ENCODE measurements at regions not wholly inside any gene's neighbourhood (a gene's known extent, or its start where the extent isn't known, plus 50 kb on each side); places are given as distances from the start of the nearest gene placed in this dataset.

DNA sequence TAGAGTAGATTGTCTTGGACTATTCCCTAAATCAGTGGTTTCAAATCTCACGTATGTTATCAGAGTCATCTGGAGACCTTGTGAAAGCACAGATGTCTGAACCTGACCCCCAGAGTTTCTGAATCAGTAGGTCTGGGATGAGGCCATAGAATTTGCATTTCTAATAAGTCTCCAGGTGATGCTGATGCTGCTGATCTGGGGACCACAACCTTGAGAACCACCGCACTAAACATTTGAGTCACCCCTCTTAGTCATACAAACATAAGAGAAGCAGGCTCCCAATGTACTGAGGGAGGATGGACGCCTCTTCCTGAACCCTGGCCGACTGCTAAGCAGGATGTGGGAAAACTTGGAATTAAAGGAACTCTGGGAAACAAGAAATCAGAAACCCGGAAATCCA lies 187.8 kb upstream of the PRDM1 start:
- Histone ChIP-seq H3K4me1 (ENCODE audit: insufficient read depth) (peaks cover 6% of the 10 kb centered on the region; the same call in 1 of the 2 replicates), H4K20me1 (replicated peaks; ENCODE audit: insufficient read depth) (no peaks in the 10 kb centered on the region), H3K4me3 (no peak overlapping the region), H3F3A (replicated peaks; ENCODE audit: low read depth) (no peaks in the 10 kb centered on the region), H3K27ac (ENCODE audit: low read depth) (no peak overlapping the region), H3K27me3 (ENCODE audit: insufficient read depth) (no peaks in the 10 kb centered on the region), H3K79me2 (replicated peaks; ENCODE audit: insufficient read depth) (no peaks in the 10 kb centered on the region), H2AFZ (no peak overlapping the region), H3K36me3 (ENCODE audit: insufficient read depth) (no peaks in the 10 kb centered on the region), H3K4me2 (no peak overlapping the region), H3K9me2 (ENCODE audit: insufficient read depth) (0 out of 2 replicates have a peak, but pooled peaks cover 3% of the 10 kb centered on the region)
- no peaks in the 10 kb centered on the region for H3K9me3 Mint-ChIP-seq
- ATAC-seq = no peak
- no peak for TF ChIP-seq CREB1 (CRISPR knock-in tag; IDR thresholded peaks at IDR 0.05; ENCODE audit: low read depth)
- TF ChIP-seq EZH2 (IDR thresholded peaks at IDR 0.05; ENCODE audit: low read depth, unreplicated experiment) = no peak
- no peak for TF ChIP-seq EZH2phosphoT487 (IDR thresholded peaks at IDR 0.05; ENCODE audit: unreplicated experiment)
- TF ChIP-seq, protein P1, sequence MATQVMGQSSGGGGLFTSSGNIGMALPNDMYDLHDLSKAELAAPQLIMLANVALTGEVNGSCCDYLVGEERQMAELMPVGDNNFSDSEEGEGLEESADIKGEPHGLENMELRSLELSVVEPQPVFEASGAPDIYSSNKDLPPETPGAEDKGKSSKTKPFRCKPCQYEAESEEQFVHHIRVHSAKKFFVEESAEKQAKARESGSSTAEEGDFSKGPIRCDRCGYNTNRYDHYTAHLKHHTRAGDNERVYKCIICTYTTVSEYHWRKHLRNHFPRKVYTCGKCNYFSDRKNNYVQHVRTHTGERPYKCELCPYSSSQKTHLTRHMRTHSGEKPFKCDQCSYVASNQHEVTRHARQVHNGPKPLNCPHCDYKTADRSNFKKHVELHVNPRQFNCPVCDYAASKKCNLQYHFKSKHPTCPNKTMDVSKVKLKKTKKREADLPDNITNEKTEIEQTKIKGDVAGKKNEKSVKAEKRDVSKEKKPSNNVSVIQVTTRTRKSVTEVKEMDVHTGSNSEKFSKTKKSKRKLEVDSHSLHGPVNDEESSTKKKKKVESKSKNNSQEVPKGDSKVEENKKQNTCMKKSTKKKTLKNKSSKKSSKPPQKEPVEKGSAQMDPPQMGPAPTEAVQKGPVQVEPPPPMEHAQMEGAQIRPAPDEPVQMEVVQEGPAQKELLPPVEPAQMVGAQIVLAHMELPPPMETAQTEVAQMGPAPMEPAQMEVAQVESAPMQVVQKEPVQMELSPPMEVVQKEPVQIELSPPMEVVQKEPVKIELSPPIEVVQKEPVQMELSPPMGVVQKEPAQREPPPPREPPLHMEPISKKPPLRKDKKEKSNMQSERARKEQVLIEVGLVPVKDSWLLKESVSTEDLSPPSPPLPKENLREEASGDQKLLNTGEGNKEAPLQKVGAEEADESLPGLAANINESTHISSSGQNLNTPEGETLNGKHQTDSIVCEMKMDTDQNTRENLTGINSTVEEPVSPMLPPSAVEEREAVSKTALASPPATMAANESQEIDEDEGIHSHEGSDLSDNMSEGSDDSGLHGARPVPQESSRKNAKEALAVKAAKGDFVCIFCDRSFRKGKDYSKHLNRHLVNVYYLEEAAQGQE (IDR thresholded peaks at IDR 0.05; ENCODE audit: unreplicated experiment) = no peak
- TF ChIP-seq NANOG (IDR thresholded peaks at IDR 0.05; ENCODE audit: borderline replicate concordance) = no peak
- TF ChIP-seq STAT1 (IDR thresholded peaks at IDR 0.05; ENCODE audit: unreplicated experiment) = no peak
- no peak for TF ChIP-seq POLR2AphosphoS5 (IDR thresholded peaks at IDR 0.05; ENCODE audit: low read depth)
- no peak for TF ChIP-seq JUNB (IDR thresholded peaks at IDR 0.05; ENCODE audit: unreplicated experiment)
- TF ChIP-seq, protein P2, sequence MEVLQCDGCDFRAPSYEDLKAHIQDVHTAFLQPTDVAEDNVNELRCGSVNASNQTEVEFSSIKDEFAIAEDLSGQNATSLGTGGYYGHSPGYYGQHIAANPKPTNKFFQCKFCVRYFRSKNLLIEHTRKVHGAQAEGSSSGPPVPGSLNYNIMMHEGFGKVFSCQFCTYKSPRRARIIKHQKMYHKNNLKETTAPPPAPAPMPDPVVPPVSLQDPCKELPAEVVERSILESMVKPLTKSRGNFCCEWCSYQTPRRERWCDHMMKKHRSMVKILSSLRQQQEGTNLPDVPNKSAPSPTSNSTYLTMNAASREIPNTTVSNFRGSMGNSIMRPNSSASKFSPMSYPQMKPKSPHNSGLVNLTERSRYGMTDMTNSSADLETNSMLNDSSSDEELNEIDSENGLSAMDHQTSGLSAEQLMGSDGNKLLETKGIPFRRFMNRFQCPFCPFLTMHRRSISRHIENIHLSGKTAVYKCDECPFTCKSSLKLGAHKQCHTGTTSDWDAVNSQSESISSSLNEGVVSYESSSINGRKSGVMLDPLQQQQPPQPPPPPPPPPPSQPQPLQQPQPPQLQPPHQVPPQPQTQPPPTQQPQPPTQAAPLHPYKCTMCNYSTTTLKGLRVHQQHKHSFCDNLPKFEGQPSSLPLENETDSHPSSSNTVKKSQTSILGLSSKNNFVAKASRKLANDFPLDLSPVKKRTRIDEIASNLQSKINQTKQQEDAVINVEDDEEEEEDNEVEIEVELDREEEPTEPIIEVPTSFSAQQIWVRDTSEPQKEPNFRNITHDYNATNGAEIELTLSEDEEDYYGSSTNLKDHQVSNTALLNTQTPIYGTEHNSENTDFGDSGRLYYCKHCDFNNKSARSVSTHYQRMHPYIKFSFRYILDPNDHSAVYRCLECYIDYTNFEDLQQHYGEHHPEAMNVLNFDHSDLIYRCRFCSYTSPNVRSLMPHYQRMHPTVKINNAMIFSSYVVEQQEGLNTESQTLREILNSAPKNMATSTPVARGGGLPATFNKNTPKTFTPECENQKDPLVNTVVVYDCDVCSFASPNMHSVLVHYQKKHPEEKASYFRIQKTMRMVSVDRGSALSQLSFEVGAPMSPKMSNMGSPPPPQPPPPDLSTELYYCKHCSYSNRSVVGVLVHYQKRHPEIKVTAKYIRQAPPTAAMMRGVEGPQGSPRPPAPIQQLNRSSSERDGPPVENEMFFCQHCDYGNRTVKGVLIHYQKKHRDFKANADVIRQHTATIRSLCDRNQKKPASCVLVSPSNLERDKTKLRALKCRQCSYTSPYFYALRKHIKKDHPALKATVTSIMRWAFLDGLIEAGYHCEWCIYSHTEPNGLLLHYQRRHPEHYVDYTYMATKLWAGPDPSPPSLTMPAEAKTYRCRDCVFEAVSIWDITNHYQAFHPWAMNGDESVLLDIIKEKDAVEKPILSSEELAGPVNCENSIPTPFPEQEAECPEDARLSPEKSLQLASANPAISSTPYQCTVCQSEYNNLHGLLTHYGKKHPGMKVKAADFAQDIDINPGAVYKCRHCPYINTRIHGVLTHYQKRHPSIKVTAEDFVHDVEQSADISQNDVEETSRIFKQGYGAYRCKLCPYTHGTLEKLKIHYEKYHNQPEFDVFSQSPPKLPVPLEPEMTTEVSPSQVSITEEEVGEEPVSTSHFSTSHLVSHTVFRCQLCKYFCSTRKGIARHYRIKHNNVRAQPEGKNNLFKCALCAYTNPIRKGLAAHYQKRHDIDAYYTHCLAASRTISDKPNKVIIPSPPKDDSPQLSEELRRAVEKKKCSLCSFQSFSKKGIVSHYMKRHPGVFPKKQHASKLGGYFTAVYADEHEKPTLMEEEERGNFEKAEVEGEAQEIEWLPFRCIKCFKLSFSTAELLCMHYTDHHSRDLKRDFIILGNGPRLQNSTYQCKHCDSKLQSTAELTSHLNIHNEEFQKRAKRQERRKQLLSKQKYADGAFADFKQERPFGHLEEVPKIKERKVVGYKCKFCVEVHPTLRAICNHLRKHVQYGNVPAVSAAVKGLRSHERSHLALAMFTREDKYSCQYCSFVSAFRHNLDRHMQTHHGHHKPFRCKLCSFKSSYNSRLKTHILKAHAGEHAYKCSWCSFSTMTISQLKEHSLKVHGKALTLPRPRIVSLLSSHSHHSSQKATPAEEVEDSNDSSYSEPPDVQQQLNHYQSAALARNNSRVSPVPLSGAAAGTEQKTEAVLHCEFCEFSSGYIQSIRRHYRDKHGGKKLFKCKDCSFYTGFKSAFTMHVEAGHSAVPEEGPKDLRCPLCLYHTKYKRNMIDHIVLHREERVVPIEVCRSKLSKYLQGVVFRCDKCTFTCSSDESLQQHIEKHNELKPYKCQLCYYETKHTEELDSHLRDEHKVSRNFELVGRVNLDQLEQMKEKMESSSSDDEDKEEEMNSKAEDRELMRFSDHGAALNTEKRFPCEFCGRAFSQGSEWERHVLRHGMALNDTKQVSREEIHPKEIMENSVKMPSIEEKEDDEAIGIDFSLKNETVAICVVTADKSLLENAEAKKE (CRISPR knock-in tag; IDR thresholded peaks at IDR 0.05) = no peak
- TF ChIP-seq, protein P3, sequence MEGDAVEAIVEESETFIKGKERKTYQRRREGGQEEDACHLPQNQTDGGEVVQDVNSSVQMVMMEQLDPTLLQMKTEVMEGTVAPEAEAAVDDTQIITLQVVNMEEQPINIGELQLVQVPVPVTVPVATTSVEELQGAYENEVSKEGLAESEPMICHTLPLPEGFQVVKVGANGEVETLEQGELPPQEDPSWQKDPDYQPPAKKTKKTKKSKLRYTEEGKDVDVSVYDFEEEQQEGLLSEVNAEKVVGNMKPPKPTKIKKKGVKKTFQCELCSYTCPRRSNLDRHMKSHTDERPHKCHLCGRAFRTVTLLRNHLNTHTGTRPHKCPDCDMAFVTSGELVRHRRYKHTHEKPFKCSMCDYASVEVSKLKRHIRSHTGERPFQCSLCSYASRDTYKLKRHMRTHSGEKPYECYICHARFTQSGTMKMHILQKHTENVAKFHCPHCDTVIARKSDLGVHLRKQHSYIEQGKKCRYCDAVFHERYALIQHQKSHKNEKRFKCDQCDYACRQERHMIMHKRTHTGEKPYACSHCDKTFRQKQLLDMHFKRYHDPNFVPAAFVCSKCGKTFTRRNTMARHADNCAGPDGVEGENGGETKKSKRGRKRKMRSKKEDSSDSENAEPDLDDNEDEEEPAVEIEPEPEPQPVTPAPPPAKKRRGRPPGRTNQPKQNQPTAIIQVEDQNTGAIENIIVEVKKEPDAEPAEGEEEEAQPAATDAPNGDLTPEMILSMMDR (conservative IDR thresholded peaks at IDR 0.05; ENCODE audit: low read depth in 2 of 2) = no peak
- no peak for TF ChIP-seq ZNF114 (CRISPR knock-in tag; IDR thresholded peaks at IDR 0.05)
- TF ChIP-seq ZNF331 (CRISPR knock-in tag; IDR thresholded peaks at IDR 0.05; ENCODE audit: low read depth) = no peak
- TF ChIP-seq, protein P4, sequence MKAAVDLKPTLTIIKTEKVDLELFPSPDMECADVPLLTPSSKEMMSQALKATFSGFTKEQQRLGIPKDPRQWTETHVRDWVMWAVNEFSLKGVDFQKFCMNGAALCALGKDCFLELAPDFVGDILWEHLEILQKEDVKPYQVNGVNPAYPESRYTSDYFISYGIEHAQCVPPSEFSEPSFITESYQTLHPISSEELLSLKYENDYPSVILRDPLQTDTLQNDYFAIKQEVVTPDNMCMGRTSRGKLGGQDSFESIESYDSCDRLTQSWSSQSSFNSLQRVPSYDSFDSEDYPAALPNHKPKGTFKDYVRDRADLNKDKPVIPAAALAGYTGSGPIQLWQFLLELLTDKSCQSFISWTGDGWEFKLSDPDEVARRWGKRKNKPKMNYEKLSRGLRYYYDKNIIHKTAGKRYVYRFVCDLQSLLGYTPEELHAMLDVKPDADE (IDR thresholded peaks at IDR 0.05) = no peak
- H3K27me3 Mint-ChIP-seq (ENCODE audit: insufficient read depth, low read depth, poor library complexity) = peaks cover 2% of the 10 kb centered on the region
- no peak for DNase-seq (ENCODE audit: low spot score)
- H3K4me3 Mint-ChIP-seq = no peak overlapping the region
- H3K27ac Mint-ChIP-seq = no peak overlapping the region
- H3K4me1 Mint-ChIP-seq = no peaks in the 10 kb centered on the region
- no peaks in the 10 kb centered on the region for H3K36me3 Mint-ChIP-seq (ENCODE audit: low read depth)
